WTC11 (cell line): ENCODE measurements at regions not wholly inside any gene's neighbourhood (a gene's known extent, or its start where the extent isn't known, plus 50 kb on each side); places are given as distances from the start of the nearest gene placed in this dataset.

Experiments
- ATAC-seq: fragments of 200-7000 bp; cut with Tn5 transposase; 2 replicates; pipeline ENCODE4 v1.10.0; 2021; ENCODE audit warnings: mild to moderate bottlenecking, moderate library complexity
- CTCF ChIA-PET: fragments of 300-600 bp; sonication (Branson Sonifier 250); formaldehyde crosslinking; loops from one replicate; lab custom pipeline; 2021; ENCODE audit warnings: antibody characterized with exemption; lab: Charles Lee
- POLR2A ChIA-PET: fragments of 350-600 bp; sonication (Branson Sonifier 250); formaldehyde crosslinking; loops from one replicate; lab custom pipeline; 2021; ENCODE audit warnings: antibody characterized with exemption; lab: Charles Lee
- DNase-seq: peaks from one replicate; pipeline ENCODE4 v3.0.0; 2021; ENCODE audit warnings: low spot score
- H3K27ac Mint-ChIP-seq: 2 replicates; pipeline ENCODE4 v1.8.0; 2021; ENCODE audit warnings: mixed read lengths
- H3K27me3 Mint-ChIP-seq: 2 replicates; pipeline ENCODE4 v1.8.0; 2021; ENCODE audit warnings: low read depth, mild to moderate bottlenecking, moderate library complexity, mixed read lengths
- H3K36me3 Mint-ChIP-seq: 2 replicates; pipeline ENCODE4 v1.8.0; 2021; ENCODE audit warnings: mixed read lengths
- H3K4me1 Mint-ChIP-seq: 2 replicates; pipeline ENCODE4 v1.8.0; 2022; ENCODE audit warnings: mixed read lengths
- H3K4me3 Mint-ChIP-seq: 2 replicates; pipeline ENCODE4 v1.8.0; 2021; ENCODE audit warnings: mild to moderate bottlenecking, moderate library complexity, mixed read lengths
- H3K9me3 Mint-ChIP-seq: 2 replicates; pipeline ENCODE4 v1.8.0; 2021; ENCODE audit warnings: mixed read lengths
- FOXP1 ChIP-seq: sonication (generic); formaldehyde crosslinking; IDR thresholded peaks from 2 replicates; pipeline ENCODE4 v1.8.0; 2022; ENCODE audit warnings: missing genetic modification reagents, mild to moderate bottlenecking, moderate library complexity, borderline replicate concordance
- GABPB1 ChIP-seq: sonication (generic); formaldehyde crosslinking; IDR thresholded peaks from 2 replicates; pipeline ENCODE4 v1.8.1; 2023; ENCODE audit warnings: mild to moderate bottlenecking, missing genetic modification reagents
- GRHL2 ChIP-seq: fragments of 250-450 bp; sonication (Bioruptor Pico); IDR thresholded peaks from 2 replicates; pipeline ENCODE4 v1.8.0; 2022; ENCODE audit warnings: mild to moderate bottlenecking, moderate library complexity; ENCODE audit not compliant: insufficient replicate concordance, severe bottlenecking
- JUN ChIP-seq: sonication (generic); formaldehyde crosslinking; IDR thresholded peaks from 2 replicates; pipeline ENCODE4 v1.8.0; 2023; ENCODE audit warnings: mild to moderate bottlenecking, missing genetic modification reagents
- OVOL2 ChIP-seq: fragments of 250-450 bp; sonication (Bioruptor Pico); IDR thresholded peaks from 2 replicates; pipeline ENCODE4 v1.9.0; 2021; ENCODE audit warnings: mild to moderate bottlenecking, borderline replicate concordance
- PRRX2 ChIP-seq: fragments of 250-450 bp; sonication (Bioruptor Pico); IDR thresholded peaks from 2 replicates; pipeline ENCODE4 v1.8.0; 2021; ENCODE audit warnings: mild to moderate bottlenecking
- RELA ChIP-seq: sonication (generic); formaldehyde crosslinking; IDR thresholded peaks from 2 replicates; pipeline ENCODE4 v1.8.1; 2022; ENCODE audit warnings: missing genetic modification reagents, mild to moderate bottlenecking, borderline replicate concordance
- SMAD4 ChIP-seq: sonication (generic); formaldehyde crosslinking; IDR thresholded peaks from 2 replicates; pipeline ENCODE4 v1.8.0; 2022; ENCODE audit warnings: mild to moderate bottlenecking, missing genetic modification reagents
- SP1 ChIP-seq: sonication (generic); formaldehyde crosslinking; conservative IDR thresholded peaks from 2 replicates; pipeline ENCODE4 v1.8.1; 2022; ENCODE audit warnings: missing genetic modification reagents
- TCF7 ChIP-seq: sonication (generic); formaldehyde crosslinking; IDR thresholded peaks from 2 replicates; pipeline ENCODE4 v1.8.0; 2022; ENCODE audit warnings: mild to moderate bottlenecking, low read depth, missing genetic modification reagents, moderate library complexity
- TEAD4 ChIP-seq: sonication (generic); formaldehyde crosslinking; IDR thresholded peaks from 2 replicates; pipeline ENCODE4 v1.8.0; 2022; ENCODE audit warnings: mild to moderate bottlenecking, missing genetic modification reagents
- ZBTB21 ChIP-seq: sonication (generic); formaldehyde crosslinking; IDR thresholded peaks from 2 replicates; pipeline ENCODE4 v1.8.1; 2023; ENCODE audit warnings: mild to moderate bottlenecking, missing genetic modification reagents, borderline replicate concordance
- TF ChIP-seq, protein P1 (sequence below): sonication (generic); formaldehyde crosslinking; IDR thresholded peaks from 2 replicates; pipeline ENCODE4 v1.8.0; 2022; ENCODE audit warnings: mild to moderate bottlenecking, missing genetic modification reagents
- TF ChIP-seq, protein P2 (sequence below): sonication (generic); formaldehyde crosslinking; conservative IDR thresholded peaks from 2 replicates; pipeline ENCODE4 v1.8.1; 2022; ENCODE audit warnings: mild to moderate bottlenecking, missing genetic modification reagents
- TF ChIP-seq, protein P3 (sequence below): fragments of 250-450 bp; sonication (Bioruptor Pico); IDR thresholded peaks from 2 replicates; pipeline ENCODE4 v1.9.0; 2021; ENCODE audit warnings: moderate library complexity, mild to moderate bottlenecking, inconsistent platforms, borderline replicate concordance
- TF ChIP-seq, protein P4 (sequence below): sonication (generic); formaldehyde crosslinking; IDR thresholded peaks from 2 replicates; pipeline ENCODE4 v1.8.1; 2023; ENCODE audit warnings: mild to moderate bottlenecking, missing genetic modification reagents
- TF ChIP-seq, protein P5 (sequence below): sonication (generic); formaldehyde crosslinking; IDR thresholded peaks from 2 replicates; pipeline ENCODE4 v1.8.0; 2023; ENCODE audit warnings: mild to moderate bottlenecking, missing genetic modification reagents
- TF ChIP-seq, protein P6 (sequence below): fragments of 250-450 bp; sonication (Bioruptor Pico); IDR thresholded peaks from 2 replicates; pipeline ENCODE4 v2.1.2; 2022; ENCODE audit warnings: mild to moderate bottlenecking, moderate library complexity
- TF ChIP-seq, protein P7 (sequence below): sonication (generic); formaldehyde crosslinking; IDR thresholded peaks from 2 replicates; pipeline ENCODE4 v1.8.1; 2023; ENCODE audit warnings: mild to moderate bottlenecking, moderate library complexity, missing genetic modification reagents
- TF ChIP-seq, protein P8 (sequence below): sonication (generic); formaldehyde crosslinking; conservative IDR thresholded peaks from 2 replicates; pipeline ENCODE4 v1.8.1; 2023; ENCODE audit warnings: mild to moderate bottlenecking, low read depth, missing genetic modification reagents, moderate library complexity

DNA sequence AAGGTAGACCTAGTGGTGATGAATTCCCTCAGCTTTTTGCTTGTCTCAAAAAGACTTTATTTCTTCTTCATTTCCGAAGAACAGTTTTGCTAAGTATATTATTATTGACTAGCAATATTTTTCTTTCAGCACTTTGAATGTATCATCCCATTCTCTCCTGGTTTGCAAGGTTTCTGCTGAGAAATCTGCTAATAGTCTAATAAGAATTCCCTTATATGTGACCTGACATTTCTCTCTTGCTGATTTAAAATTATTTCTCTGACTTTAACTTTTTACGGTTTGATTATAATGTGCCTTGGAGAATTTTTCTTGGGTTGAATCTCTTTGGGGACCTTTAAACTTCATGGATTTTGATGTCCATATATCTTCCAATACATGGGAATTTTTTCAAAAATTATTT is 628.3 kb upstream of the ADGRL2 start:
- H3K27me3 Mint-ChIP-seq, result no peaks in the 10 kb centered on the region; the same call in 1 of the 2 replicates
- DNase-seq, result no peak
- no peak overlapping the region for H3K4me3 Mint-ChIP-seq
- no peaks in the 10 kb centered on the region; the same call in 1 of the 2 replicates for H3K4me1 Mint-ChIP-seq
- peaks cover 57% of the 10 kb centered on the region for H3K9me3 Mint-ChIP-seq
- ChIA-PET CTCF (no interaction called here), POLR2A (no interaction called here)
- TF ChIP-seq SMAD4 (CRISPR knock-in tag) (no peak), SP1 (no peak), GRHL2 (CRISPR knock-in tag) (no peak), JUN (CRISPR knock-in tag) (no peak), RELA (CRISPR knock-in tag) (no peak), OVOL2 (CRISPR knock-in tag) (no peak), FOXP1 (no peak), TCF7 (CRISPR knock-in tag) (no peak), TEAD4 (CRISPR knock-in tag) (no peak), ZBTB21 (no peak), GABPB1 (no peak), PRRX2 (no peak)
- TF ChIP-seq, protein P1, sequence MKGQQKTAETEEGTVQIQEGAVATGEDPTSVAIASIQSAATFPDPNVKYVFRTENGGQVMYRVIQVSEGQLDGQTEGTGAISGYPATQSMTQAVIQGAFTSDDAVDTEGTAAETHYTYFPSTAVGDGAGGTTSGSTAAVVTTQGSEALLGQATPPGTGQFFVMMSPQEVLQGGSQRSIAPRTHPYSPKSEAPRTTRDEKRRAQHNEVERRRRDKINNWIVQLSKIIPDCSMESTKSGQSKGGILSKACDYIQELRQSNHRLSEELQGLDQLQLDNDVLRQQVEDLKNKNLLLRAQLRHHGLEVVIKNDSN, result no peak
- TF ChIP-seq, protein P2, sequence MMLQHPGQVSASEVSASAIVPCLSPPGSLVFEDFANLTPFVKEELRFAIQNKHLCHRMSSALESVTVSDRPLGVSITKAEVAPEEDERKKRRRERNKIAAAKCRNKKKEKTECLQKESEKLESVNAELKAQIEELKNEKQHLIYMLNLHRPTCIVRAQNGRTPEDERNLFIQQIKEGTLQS (CRISPR knock-in tag), result no peak
- TF ChIP-seq, protein P3, sequence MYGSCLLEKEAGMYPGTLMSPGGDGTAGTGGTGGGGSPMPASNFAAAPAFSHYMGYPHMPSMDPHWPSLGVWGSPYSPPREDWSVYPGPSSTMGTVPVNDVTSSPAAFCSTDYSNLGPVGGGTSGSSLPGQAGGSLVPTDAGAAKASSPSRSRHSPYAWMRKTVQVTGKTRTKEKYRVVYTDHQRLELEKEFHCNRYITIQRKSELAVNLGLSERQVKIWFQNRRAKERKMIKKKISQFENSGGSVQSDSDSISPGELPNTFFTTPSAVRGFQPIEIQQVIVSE (CRISPR knock-in tag), result no peak
- TF ChIP-seq, protein P4, sequence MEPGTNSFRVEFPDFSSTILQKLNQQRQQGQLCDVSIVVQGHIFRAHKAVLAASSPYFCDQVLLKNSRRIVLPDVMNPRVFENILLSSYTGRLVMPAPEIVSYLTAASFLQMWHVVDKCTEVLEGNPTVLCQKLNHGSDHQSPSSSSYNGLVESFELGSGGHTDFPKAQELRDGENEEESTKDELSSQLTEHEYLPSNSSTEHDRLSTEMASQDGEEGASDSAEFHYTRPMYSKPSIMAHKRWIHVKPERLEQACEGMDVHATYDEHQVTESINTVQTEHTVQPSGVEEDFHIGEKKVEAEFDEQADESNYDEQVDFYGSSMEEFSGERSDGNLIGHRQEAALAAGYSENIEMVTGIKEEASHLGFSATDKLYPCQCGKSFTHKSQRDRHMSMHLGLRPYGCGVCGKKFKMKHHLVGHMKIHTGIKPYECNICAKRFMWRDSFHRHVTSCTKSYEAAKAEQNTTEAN (CRISPR knock-in tag), result no peak
- TF ChIP-seq, protein P5, sequence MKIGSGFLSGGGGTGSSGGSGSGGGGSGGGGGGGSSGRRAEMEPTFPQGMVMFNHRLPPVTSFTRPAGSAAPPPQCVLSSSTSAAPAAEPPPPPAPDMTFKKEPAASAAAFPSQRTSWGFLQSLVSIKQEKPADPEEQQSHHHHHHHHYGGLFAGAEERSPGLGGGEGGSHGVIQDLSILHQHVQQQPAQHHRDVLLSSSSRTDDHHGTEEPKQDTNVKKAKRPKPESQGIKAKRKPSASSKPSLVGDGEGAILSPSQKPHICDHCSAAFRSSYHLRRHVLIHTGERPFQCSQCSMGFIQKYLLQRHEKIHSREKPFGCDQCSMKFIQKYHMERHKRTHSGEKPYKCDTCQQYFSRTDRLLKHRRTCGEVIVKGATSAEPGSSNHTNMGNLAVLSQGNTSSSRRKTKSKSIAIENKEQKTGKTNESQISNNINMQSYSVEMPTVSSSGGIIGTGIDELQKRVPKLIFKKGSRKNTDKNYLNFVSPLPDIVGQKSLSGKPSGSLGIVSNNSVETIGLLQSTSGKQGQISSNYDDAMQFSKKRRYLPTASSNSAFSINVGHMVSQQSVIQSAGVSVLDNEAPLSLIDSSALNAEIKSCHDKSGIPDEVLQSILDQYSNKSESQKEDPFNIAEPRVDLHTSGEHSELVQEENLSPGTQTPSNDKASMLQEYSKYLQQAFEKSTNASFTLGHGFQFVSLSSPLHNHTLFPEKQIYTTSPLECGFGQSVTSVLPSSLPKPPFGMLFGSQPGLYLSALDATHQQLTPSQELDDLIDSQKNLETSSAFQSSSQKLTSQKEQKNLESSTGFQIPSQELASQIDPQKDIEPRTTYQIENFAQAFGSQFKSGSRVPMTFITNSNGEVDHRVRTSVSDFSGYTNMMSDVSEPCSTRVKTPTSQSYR (CRISPR knock-in tag), result no peak
- TF ChIP-seq, protein P6, sequence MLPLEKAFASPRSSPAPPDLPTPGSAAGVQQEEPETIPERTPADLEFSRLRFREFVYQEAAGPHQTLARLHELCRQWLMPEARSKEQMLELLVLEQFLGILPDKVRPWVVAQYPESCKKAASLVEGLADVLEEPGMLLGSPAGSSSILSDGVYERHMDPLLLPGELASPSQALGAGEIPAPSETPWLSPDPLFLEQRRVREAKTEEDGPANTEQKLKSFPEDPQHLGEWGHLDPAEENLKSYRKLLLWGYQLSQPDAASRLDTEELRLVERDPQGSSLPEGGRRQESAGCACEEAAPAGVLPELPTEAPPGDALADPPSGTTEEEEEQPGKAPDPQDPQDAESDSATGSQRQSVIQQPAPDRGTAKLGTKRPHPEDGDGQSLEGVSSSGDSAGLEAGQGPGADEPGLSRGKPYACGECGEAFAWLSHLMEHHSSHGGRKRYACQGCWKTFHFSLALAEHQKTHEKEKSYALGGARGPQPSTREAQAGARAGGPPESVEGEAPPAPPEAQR (CRISPR knock-in tag), result no peak
- TF ChIP-seq, protein P7, sequence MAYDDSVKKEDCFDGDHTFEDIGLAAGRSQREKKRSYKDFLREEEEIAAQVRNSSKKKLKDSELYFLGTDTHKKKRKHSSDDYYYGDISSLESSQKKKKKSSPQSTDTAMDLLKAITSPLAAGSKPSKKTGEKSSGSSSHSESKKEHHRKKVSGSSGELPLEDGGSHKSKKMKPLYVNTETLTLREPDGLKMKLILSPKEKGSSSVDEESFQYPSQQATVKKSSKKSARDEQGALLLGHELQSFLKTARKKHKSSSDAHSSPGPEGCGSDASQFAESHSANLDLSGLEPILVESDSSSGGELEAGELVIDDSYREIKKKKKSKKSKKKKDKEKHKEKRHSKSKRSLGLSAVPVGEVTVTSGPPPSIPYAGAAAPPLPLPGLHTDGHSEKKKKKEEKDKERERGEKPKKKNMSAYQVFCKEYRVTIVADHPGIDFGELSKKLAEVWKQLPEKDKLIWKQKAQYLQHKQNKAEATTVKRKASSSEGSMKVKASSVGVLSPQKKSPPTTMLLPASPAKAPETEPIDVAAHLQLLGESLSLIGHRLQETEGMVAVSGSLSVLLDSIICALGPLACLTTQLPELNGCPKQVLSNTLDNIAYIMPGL (CRISPR knock-in tag), result no peak
- TF ChIP-seq, protein P8, sequence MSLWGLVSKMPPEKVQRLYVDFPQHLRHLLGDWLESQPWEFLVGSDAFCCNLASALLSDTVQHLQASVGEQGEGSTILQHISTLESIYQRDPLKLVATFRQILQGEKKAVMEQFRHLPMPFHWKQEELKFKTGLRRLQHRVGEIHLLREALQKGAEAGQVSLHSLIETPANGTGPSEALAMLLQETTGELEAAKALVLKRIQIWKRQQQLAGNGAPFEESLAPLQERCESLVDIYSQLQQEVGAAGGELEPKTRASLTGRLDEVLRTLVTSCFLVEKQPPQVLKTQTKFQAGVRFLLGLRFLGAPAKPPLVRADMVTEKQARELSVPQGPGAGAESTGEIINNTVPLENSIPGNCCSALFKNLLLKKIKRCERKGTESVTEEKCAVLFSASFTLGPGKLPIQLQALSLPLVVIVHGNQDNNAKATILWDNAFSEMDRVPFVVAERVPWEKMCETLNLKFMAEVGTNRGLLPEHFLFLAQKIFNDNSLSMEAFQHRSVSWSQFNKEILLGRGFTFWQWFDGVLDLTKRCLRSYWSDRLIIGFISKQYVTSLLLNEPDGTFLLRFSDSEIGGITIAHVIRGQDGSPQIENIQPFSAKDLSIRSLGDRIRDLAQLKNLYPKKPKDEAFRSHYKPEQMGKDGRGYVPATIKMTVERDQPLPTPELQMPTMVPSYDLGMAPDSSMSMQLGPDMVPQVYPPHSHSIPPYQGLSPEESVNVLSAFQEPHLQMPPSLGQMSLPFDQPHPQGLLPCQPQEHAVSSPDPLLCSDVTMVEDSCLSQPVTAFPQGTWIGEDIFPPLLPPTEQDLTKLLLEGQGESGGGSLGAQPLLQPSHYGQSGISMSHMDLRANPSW (CRISPR knock-in tag), result no peak
- no peak overlapping the region for H3K27ac Mint-ChIP-seq
- ATAC-seq, result no peak
- H3K36me3 Mint-ChIP-seq, result peaks cover 51% of the 10 kb centered on the region
